Uterus (tissue), 2 donors: ENCODE measurements at regions not wholly inside any gene's neighbourhood (a gene's known extent, or its start where the extent isn't known, plus 50 kb on each side); places are given as distances from the start of the nearest gene placed in this dataset.

Source experiments
- CTCF ChIP-seq, 4 experiments: fragments of 200-600 bp in 2 of 4; fragments of 450-650 bp in 2 of 4; sonication (generic) in 2 of 4; IDR thresholded peaks; one replicate each; pipeline ENCODE4 v1.5.1; 2016 to 2019; ENCODE audit warnings: antibody characterized with exemption in 4 of 4, mild to moderate bottlenecking in 2 of 4, moderate library complexity in 1 of 4
- POLR2A ChIP-seq, 2 donors: fragments of 450-650 bp; IDR thresholded peaks; one replicate each; pipeline ENCODE4 v1.6.1; 2016; ENCODE audit warnings: antibody characterized with exemption in 2 of 2, mild to moderate bottlenecking in 1 of 2, moderate library complexity in 1 of 2

- TF ChIP-seq CTCF (IDR thresholded peaks at IDR 0.05) (no peak), POLR2A (IDR thresholded peaks at IDR 0.05) (no peak)
These were observed 217.6 kb upstream of the CA10 start for GRCh38 chr17:52376137-52376536.
